NCI-H1436 (cell line): ENCODE measurements at regions not wholly inside any gene's neighbourhood (a gene's known extent, or its start where the extent isn't known, plus 50 kb on each side); places are given as distances from the start of the nearest gene placed in this dataset.

ENCODE experiments used
- DNase-seq: peaks from one replicate; lab custom pipeline; 2025; lab: John Stamatoyannopoulos, UW

DNA sequence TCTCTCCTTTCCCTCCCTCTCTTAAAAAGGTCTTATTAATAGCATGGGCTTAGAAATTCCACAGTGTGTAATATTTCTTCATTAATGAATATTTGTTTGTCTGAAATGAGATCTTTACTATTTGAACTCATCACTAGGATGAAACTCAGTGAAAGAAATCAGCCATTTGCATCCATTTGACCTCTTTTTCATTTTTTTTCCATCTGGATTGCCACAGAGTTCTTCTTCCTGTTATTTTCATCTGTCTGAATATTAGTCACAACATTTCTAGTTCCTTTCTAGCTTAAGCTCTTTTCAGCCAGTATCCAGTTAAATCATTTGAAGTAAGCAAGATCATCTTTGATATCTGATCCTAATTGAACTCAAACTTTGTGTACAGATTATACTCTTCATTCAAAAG lies 69.2 kb upstream of the PLS3 start:
- no peak for DNase-seq

DNA sequence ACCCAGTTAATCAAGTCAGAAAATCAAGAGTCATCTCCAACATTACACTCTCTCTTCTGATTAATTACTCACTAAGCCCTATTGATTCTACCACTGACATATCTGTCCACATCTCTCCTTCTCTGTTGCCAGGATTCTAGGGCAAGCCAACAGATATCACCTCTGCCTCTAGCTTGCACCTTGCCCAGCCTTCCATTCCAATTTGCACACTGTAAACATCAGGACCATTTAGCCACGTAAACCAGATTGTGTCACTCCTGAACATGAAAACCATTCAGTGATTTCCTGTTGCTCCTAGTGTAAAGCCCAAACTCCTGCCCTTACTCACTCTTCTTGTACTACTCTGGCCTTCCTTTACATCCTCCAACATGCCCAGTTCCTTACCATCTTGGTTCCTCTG lies 68.0 kb upstream of the PLS3 start:
- no peak for DNase-seq

DNA sequence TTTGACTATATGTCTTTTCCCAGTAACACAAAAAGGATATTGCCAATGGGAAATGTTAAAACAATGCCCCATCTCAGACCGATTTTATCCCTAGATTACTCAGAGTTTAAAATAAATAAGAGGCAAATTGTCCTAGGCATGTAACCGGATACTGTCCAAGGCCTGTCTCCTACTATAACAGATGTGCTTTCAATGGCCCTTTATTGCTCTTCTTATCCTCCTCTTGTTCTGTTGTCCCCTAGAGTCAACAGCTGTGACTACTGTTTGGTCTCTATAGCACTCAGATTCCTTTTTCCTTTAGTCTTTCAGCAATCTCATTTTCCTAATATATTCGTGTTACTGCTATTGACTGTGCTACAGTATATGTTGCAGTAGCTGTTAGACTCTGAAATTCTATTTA lies 66.8 kb upstream of the PLS3 start:
- no peak for DNase-seq

DNA sequence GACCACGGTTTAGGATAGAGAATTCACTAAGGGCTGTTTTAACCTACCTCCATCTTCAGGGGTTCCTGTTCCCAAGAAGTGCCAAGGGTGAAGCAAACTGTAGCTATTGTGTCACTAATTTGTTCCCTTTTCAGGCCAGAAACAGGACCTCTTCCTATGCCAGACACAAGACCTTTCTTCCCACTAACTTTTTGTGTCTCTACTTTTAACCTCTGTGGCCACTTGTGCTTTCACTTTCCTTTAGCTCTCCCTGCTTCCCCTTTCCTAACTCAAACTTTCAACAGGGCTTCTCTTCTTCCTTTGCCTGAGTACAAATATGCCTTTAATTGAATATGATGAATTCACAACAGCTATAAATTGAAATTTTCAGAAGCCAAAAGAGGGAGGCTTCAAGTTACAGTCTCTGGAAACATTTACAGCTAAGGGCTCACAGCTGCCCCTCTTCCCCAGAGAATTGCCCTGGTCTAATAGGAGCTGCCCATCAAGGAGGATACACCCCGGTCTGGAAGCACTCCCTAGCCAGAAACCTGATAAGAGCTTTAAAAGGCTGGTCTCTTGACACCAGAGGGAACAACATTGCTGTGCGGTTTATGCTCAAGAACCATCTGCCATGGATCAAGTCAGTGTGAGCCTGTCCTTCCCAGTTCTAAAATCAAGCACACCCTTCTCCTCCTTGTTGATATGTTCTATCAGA lies 61.7 kb upstream of the PLS3 start:
- no peak for DNase-seq

DNA sequence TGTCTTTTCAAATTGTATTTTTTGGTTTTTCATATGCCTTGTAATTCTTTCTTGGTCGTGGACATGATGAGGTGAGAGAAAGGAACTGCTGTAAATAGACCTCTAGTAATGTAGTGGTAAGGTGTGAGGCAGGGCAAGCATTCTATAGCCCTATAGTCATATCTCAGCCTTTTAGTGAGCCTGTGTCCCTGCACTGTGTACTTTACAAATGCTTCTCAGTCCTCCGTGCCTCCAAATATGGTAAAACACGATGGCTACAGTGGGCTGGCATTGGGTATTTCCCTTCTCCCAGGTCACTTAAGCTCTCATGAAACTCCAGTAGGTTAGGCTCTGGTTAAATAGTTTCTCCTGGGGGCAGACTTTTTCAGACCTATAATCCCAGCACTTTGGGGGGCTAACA lies 57.9 kb upstream of the PLS3 start:
- no peak for DNase-seq

DNA sequence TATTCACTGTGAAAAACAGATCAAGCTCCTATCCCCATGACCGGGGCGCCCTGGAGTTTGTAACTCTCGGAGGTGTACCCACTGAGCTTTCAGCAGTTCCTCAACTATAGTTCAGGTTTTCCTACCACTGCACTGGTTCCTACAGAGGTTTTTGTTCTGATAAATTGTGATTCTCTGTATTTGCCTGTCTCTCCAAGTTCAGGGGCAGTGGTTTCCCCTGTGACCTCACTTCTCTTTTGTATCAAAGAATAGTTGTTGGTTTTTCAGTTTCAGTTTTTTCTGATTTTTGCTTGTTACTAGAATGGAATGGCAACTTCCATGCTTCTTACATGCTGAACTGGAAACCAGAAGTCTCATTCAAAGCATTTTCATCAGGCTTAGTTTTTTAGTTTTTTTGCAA lies 56.8 kb upstream of the PLS3 start:
- DNase-seq = no peak
